IMR-90 (cell line): ENCODE measurements at regions not wholly inside any gene's neighbourhood (a gene's known extent, or its start where the extent isn't known, plus 50 kb on each side); places are given as distances from the start of the nearest gene placed in this dataset.

Experiments
- BHLHE40 ChIP-seq: fragments of 150-350 bp; IDR thresholded peaks from 2 replicates; pipeline ENCODE4 v1.6.1; 2016; ENCODE audit warnings: mild to moderate bottlenecking, low read depth, low read length
- MXI1 ChIP-seq: IDR thresholded peaks from 2 replicates; pipeline ENCODE4 v1.6.1; 2012; ENCODE audit warnings: low read depth, mild to moderate bottlenecking, low read length, moderate library complexity, borderline replicate concordance
- POLR2A ChIP-seq: IDR thresholded peaks from 2 replicates; pipeline ENCODE4 v1.6.1; 2012; ENCODE audit warnings: mild to moderate bottlenecking, low read depth, low read length
- TF ChIP-seq, protein P1 (sequence below): conservative IDR thresholded peaks from 2 replicates; pipeline ENCODE4 v1.5.1; 2012; ENCODE audit warnings: mild to moderate bottlenecking, low read depth, low read length, improper control_type of control experiment
- TF ChIP-seq, protein P2 (sequence below): fragments of 150-350 bp; IDR thresholded peaks from 2 replicates; pipeline ENCODE4 v1.6.1; 2016; ENCODE audit warnings: low read depth, mild to moderate bottlenecking, low read length, moderate library complexity, borderline replicate concordance

DNA sequence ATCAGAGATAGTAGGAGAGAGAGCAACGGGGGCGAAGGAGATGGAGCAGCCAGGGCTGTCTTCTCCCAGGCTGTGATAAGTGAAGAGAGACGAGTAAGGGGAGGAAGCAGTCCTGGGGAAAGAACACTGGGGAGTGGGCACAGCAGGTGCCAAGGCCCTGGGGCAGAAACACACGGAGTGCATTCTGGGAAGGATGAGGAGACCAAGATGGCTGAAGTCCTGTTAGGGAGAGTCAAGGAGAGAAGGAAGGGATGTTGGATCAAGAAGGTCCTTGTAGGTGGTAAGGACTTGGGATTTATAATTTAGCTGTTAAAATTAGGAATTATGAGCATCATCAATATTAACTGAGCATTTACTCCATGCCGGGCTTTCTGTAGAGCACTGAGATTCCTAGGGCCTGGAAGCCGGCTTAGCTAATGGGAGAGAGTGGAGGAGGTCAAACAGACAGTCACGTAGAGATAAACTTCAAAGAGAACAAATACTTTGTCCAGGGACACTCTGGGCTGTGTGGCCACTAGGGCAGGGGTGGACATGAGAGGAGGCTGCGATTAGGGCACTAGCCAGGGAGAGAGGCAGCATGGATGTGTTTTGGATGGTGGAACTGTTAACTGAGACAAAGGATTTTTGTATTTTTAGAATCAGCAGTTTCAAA lies 134.2 kb upstream of the PEG3 start:
- TF ChIP-seq POLR2A, result no peak
- TF ChIP-seq, protein P1, sequence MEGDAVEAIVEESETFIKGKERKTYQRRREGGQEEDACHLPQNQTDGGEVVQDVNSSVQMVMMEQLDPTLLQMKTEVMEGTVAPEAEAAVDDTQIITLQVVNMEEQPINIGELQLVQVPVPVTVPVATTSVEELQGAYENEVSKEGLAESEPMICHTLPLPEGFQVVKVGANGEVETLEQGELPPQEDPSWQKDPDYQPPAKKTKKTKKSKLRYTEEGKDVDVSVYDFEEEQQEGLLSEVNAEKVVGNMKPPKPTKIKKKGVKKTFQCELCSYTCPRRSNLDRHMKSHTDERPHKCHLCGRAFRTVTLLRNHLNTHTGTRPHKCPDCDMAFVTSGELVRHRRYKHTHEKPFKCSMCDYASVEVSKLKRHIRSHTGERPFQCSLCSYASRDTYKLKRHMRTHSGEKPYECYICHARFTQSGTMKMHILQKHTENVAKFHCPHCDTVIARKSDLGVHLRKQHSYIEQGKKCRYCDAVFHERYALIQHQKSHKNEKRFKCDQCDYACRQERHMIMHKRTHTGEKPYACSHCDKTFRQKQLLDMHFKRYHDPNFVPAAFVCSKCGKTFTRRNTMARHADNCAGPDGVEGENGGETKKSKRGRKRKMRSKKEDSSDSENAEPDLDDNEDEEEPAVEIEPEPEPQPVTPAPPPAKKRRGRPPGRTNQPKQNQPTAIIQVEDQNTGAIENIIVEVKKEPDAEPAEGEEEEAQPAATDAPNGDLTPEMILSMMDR, result no peak
- TF ChIP-seq, protein P2, sequence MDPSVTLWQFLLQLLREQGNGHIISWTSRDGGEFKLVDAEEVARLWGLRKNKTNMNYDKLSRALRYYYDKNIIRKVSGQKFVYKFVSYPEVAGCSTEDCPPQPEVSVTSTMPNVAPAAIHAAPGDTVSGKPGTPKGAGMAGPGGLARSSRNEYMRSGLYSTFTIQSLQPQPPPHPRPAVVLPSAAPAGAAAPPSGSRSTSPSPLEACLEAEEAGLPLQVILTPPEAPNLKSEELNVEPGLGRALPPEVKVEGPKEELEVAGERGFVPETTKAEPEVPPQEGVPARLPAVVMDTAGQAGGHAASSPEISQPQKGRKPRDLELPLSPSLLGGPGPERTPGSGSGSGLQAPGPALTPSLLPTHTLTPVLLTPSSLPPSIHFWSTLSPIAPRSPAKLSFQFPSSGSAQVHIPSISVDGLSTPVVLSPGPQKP, result no peak
- no peak for TF ChIP-seq MXI1
- no peak for TF ChIP-seq BHLHE40
